ENCODE measurements at regions not wholly inside any gene's neighbourhood (a gene's known extent, or its start where the extent isn't known, plus 50 kb on each side); places are given as distances from the start of the nearest gene placed in this dataset.
A peak's percentile ranks its signal among the peaks of the same experiment; 100 is the strongest.
"Not testable (repeated sequence)": the region's sequence is repeated elsewhere in the genome, so short reads cannot be mapped to it uniquely, and the experiment has no call there.

DNA sequence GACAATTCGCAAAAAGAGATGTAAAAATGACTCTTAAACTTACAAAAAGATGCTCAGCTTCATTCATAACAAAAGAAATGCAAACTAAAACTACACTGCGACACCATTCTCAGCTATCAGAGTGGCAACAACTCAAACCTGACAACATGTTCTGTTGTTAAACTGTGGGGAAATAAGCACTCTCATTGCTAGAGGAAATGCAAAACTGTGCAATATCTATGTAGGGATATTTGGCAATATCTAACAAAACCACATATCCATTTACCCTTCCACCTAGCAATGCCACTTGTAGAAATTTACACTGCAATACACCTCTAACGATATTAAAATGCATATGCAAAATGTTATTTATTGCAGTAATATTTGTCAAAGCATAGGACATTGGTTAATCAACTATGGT lies 78.3 kb upstream of the EGFL6 start:
- DNase-seq (ENCODE audit: low read depth) = no peak
- TF ChIP-seq, protein P1, sequence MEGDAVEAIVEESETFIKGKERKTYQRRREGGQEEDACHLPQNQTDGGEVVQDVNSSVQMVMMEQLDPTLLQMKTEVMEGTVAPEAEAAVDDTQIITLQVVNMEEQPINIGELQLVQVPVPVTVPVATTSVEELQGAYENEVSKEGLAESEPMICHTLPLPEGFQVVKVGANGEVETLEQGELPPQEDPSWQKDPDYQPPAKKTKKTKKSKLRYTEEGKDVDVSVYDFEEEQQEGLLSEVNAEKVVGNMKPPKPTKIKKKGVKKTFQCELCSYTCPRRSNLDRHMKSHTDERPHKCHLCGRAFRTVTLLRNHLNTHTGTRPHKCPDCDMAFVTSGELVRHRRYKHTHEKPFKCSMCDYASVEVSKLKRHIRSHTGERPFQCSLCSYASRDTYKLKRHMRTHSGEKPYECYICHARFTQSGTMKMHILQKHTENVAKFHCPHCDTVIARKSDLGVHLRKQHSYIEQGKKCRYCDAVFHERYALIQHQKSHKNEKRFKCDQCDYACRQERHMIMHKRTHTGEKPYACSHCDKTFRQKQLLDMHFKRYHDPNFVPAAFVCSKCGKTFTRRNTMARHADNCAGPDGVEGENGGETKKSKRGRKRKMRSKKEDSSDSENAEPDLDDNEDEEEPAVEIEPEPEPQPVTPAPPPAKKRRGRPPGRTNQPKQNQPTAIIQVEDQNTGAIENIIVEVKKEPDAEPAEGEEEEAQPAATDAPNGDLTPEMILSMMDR (IDR thresholded peaks at IDR 0.05; ENCODE audit: low read depth, low read length, missing control alignments) = no peak
- no peak overlapping the region for H3K4me3 ChIP-seq (ENCODE audit: low read depth, low read length)

DNA sequence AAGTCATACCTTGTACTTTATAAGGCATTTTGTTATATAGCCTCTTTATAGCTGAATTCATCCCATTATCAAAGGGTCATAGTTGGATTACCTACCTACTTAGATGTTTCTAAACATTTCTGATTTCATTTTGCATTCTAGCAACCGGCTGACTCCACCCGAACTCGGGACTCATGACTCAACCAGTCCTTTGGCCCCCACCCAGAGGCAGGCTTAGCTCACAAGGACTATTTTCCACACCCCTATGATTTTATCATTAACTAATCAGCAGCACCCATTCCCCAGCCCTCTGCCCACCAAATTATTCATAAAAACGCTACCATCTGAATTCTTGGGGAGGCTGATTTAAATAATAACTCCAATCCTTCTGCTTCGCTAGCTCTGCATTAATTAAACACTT lies 79.9 kb upstream of the EGFL6 start:
- TF ChIP-seq, protein P1 (IDR thresholded peaks at IDR 0.05; ENCODE audit: low read depth, low read length, missing control alignments) = no peak
- H3K4me3 ChIP-seq (ENCODE audit: low read depth, low read length) = no peak overlapping the region
- DNase-seq (ENCODE audit: low read depth) = no peak

DNA sequence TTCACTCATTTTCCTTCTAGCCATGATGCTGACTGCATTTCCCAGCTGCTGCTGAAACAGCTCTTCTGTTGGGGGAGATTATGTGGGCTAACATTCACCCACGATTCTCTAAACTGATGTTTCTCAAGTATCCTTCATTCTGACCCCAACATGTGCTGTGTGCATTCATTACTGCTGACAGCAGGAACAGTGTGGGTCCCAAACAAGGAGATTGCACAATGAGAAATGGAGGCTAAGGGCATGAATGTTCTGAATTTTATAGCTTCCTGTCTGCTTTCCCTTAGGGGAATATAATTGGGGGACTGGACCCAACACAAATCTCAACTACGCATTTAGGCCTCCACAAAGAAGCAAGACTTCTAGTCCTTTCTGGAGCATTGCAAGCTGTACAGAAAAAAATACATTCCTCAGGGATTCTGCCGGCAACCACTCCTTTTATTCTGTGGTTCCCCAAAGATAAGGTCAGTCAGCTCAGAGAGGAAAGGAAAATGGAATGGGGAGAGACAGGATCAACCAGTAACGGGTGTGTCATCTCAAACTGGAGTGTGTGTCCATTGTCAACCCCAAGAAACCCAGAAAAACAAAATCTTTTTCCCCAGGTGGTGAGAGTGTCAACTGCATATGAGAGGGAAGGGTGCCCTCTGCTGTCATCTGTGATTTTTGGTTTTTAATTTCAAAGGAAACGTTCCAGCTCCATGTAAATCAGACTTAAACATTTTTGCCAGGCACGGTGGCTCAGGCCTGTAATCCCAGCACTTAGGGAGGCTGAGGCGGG lies 81.5 kb upstream of the EGFL6 start:
- no peak overlapping the region for H3K4me3 ChIP-seq (ENCODE audit: low read depth, low read length)
- DNase-seq (ENCODE audit: low read depth) = peak; percentile 41
- TF ChIP-seq, protein P1 (IDR thresholded peaks at IDR 0.05; ENCODE audit: low read depth, low read length, missing control alignments) = peak; percentile 41

DNA sequence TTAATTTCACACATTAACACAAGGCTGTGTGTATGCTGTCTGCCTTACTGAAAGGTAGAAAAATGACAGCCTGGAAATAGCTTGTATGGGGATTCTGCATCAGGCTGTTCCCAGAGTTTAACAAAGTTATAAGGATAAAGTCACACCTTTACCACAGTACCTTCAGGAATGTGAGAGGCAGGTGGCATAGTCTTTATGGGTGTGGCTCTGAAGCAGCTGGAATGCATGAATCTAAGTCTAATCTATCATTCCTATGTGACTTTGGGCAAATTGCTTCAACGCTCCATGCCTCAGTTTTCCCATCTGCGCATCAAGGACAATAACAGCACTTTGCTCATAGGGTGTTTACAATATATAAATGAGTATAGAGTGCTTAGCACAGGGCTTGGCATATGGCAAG lies 84.2 kb upstream of the EGFL6 start:
- H3K4me3 ChIP-seq (ENCODE audit: low read depth, low read length) = no peak overlapping the region
- no peak for DNase-seq (ENCODE audit: low read depth)
- TF ChIP-seq, protein P1 (IDR thresholded peaks at IDR 0.05; ENCODE audit: low read depth, low read length, missing control alignments) = no peak

DNA sequence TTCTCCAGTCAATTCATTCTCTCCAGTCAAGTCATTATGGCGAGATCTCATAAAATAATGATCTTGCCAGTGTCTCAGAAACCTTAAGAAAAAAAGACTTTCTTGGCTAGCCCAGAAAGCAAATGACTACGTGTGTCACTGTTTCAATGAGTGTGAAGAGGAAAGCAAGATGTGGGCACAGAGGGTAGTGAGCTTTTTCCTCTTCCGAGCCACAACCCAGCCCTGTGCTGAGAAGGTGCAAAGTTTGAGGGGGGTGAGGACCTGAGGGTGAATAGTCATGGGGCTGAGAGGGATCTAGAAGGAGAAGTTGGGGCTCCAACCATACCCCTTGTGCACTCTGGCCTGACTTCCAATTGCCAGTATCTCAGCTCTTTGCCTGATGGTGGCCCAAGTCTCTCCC lies 85.6 kb upstream of the EGFL6 start:
- TF ChIP-seq, protein P1 (IDR thresholded peaks at IDR 0.05; ENCODE audit: low read depth, low read length, missing control alignments) = no peak
- no peak overlapping the region for H3K4me3 ChIP-seq (ENCODE audit: low read depth, low read length)
- DNase-seq (ENCODE audit: low read depth) = no peak

DNA sequence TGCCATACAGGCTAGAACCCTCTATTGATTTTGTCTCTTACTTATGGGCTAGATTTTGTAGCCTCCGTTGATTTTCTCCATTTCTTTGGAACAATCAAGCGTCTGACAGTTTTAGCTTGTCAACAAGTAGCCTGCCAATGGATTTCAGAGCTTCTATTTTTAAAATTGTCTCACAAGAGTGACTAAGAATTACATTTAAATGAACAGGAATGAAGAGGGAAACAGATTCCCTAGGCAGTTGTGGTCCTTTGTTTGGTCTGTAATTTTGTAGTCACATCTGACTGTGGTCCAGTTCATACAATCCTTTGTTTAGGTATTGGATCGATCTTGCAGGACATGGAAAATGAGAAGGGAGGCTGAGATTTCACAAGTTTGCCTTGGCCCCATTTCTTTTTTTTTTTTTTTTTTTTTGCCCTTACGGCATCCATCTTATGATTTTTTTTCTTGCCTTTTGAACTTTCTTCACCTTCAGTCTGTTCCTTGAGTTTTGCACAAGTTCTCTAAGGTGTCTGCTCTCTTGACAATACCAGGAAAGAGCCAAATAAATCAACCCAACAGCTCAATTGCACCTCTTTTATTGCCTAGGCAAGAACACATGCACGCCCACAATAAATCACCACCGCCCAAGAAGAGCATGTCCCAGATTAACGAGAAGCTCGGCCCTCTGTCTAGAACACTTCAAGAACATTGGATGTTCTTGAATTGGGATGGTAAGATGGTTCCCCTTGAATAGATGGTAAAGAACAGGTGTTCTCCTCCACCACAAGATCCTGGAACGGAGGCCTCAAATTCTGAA lies 86.5 kb upstream of the EGFL6 start:
- no peak overlapping the region for H3K4me3 ChIP-seq (ENCODE audit: low read depth, low read length)
- TF ChIP-seq, protein P1 (IDR thresholded peaks at IDR 0.05; ENCODE audit: low read depth, low read length, missing control alignments) = no peak
- no peak for DNase-seq (ENCODE audit: low read depth)

DNA sequence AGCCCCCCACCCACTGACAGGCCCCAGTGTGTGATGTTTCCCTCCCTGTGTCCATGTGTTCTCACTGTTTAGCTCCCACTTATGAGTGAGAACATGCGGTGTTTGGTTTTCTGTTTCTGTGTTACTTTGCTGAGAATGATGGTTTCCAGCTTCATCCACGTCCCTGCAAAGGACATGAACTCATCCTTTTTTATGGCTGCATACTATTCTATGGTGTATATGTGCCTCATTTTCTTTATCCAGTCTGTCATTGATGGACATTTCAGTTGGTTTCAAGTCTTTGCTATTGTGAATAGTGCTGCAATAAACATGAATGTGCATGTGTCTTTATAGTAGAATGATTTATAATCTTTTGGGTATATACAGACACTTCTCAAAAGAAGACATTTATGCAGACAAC lies 88.6 kb upstream of the EGFL6 start:
- DNase-seq (ENCODE audit: low read depth) = not testable (repeated sequence)

More for the DNA sequence above, 88.6 kb upstream of the EGFL6 start:
- not testable (repeated sequence) for H3K4me3 ChIP-seq (ENCODE audit: low read depth, low read length)

Data from GM12864 (cell line).